ENCODE measurements at regions not wholly inside any gene's neighbourhood (a gene's known extent, or its start where the extent isn't known, plus 50 kb on each side); places are given as distances from the start of the nearest gene placed in this dataset.

DNA sequence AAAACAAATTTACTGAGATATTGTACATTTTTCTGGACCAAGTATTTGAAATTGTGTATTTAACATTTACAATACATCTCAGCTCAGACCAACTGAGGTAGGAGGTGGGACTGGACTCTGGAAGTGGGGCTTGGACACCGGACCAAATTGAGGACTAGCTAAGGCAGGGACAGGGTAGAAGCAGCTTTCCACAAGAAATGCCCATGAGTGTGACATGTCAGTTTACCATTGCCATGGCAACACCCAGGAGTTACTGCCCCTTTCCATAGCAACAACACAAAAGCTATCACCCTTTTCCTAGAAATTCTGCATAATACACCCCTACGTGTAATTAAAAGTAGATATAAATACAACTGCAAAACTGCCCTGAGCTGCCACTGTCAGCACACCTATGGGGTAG lies 191.5 kb upstream of the ASIC2 start:
- H3K36me3 ChIP-seq (ENCODE audit: control insufficient read depth in 2 of 3, insufficient read depth in 3 of 3, low read length in 3 of 3), result no peaks in the 10 kb centered on the region
- TF ChIP-seq, protein P1, sequence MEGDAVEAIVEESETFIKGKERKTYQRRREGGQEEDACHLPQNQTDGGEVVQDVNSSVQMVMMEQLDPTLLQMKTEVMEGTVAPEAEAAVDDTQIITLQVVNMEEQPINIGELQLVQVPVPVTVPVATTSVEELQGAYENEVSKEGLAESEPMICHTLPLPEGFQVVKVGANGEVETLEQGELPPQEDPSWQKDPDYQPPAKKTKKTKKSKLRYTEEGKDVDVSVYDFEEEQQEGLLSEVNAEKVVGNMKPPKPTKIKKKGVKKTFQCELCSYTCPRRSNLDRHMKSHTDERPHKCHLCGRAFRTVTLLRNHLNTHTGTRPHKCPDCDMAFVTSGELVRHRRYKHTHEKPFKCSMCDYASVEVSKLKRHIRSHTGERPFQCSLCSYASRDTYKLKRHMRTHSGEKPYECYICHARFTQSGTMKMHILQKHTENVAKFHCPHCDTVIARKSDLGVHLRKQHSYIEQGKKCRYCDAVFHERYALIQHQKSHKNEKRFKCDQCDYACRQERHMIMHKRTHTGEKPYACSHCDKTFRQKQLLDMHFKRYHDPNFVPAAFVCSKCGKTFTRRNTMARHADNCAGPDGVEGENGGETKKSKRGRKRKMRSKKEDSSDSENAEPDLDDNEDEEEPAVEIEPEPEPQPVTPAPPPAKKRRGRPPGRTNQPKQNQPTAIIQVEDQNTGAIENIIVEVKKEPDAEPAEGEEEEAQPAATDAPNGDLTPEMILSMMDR (IDR thresholded peaks at IDR 0.05; ENCODE audit: borderline replicate concordance, extremely low read depth, insufficient read depth), result no peak
- FAIRE-seq, result no peak
- no peak overlapping the region for H3K4me3 ChIP-seq (ENCODE audit: low read length in 3 of 3)
- no peak for DNase-seq
- no peaks in the 10 kb centered on the region for H3K9me3 ChIP-seq (ENCODE audit: control insufficient read depth in 2 of 3, insufficient read depth in 1 of 3, low read length in 3 of 3)
- intact Hi-C loops (cut with DNase I), result no loop called here
- no peak overlapping the region for H3K27ac ChIP-seq (ENCODE audit: low read depth in 2 of 2, low read length in 2 of 2)
- no peak overlapping the region for H3K9ac ChIP-seq (ENCODE audit: low read length in 3 of 3)
- no peaks in the 10 kb centered on the region for H3K27me3 ChIP-seq (ENCODE audit: control insufficient read depth, insufficient read depth, low read length)
- peaks cover 0 to 2% (median 0%) of the 10 kb centered on the region in 3 donors for H3K4me1 ChIP-seq (ENCODE audit: control insufficient read depth in 2 of 3, insufficient read depth in 2 of 3, low read depth in 1 of 3, low read length in 3 of 3)

DNA sequence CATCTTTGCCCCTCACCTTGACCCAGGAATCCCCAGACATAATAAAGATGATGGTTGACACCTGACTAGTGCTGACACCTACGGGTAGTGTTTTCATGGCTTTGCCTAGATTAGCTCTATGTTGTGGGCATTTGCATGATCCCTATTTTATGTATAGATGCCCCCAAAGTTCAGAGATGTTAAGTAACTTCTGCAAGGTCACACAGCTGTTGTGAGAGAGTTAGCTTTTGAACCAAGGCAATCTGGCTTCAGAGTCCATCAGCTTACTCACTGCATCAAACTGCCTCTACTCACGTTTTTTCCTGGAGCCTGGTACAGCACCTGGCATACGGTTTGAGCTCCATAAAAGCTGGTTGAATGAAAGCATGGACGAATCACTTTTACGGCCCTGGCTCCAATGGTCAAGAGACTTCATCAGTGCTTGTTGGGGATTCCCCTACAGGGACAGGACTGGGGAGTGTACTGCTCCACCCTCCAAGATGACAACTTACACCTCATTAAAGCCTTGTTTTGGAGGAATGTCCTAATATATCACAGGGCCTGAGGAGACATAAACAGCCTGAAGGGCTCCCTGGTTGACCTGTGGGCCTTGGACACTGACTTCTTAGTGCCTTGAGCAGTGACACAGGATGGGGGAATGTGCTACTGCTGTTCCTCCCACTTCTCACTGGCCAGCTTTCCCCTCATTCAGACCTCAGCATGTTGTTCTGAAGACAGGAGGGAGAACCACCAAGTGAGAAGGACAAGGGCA lies 193.2 kb upstream of the ASIC2 start:
- Histone ChIP-seq H3K9ac (ENCODE audit: low read length in 3 of 3) (no peak overlapping the region), H3K4me1 (ENCODE audit: control insufficient read depth in 2 of 3, insufficient read depth in 2 of 3, low read depth in 1 of 3, low read length in 3 of 3) (peaks cover 0 to 2% (median 0%) of the 10 kb centered on the region in 3 donors), H3K36me3 (ENCODE audit: control insufficient read depth in 2 of 3, insufficient read depth in 3 of 3, low read length in 3 of 3) (no peaks in the 10 kb centered on the region), H3K27me3 (ENCODE audit: control insufficient read depth, insufficient read depth, low read length) (no peaks in the 10 kb centered on the region), H3K9me3 (ENCODE audit: control insufficient read depth in 2 of 3, insufficient read depth in 1 of 3, low read length in 3 of 3) (no peaks in the 10 kb centered on the region), H3K27ac (ENCODE audit: low read depth in 2 of 2, low read length in 2 of 2) (no peak overlapping the region), H3K4me3 (ENCODE audit: low read length in 3 of 3) (no peak overlapping the region)
- no peak for DNase-seq
- intact Hi-C loops (cut with DNase I), result no loop called here
- TF ChIP-seq, protein P1 (IDR thresholded peaks at IDR 0.05; ENCODE audit: borderline replicate concordance, extremely low read depth, insufficient read depth), result no peak
- FAIRE-seq, result no peak

DNA sequence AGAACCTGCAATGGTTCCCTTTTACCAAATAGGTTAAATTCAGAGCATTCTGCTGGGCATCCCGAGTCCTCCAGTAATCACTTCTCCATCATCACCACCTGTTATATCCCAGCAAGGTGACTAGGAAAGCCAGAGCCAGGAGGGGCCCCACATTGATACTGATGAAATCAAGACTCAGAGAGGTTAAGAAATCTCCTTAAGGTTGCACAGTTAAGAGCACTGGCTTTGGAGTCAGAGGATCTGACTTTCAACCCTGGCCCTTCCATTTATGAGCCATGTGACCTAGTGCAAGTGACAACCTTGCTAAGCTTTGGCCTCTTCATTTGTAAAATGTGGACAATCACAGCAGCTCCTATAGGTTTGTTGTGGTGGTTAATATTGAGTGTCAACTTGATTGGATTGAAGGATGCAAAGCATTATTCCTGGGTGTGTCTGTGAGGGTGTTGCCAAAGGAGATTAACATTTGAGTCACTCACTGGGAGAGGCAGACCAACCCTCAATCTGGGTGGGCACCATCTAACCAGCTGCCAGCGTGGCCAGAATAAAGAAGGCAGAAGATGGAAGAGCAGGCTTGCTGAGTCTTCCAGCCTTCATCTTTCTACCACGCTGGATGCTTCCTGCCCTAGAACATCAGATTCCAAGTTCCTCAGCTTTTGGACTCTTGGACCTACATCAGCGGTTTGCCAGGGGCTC lies 194.2 kb upstream of the ASIC2 start:
- no peaks in the 10 kb centered on the region for H3K27me3 ChIP-seq (ENCODE audit: control insufficient read depth, insufficient read depth, low read length)
- H3K4me3 ChIP-seq (ENCODE audit: low read length in 3 of 3), result no peak overlapping the region
- peaks cover 0 to 2% (median 0%) of the 10 kb centered on the region in 3 donors for H3K4me1 ChIP-seq (ENCODE audit: control insufficient read depth in 2 of 3, insufficient read depth in 2 of 3, low read depth in 1 of 3, low read length in 3 of 3)
- no peak overlapping the region for H3K27ac ChIP-seq (ENCODE audit: low read depth in 2 of 2, low read length in 2 of 2)
- intact Hi-C loops (cut with DNase I), result no loop called here
- H3K9me3 ChIP-seq (ENCODE audit: control insufficient read depth in 2 of 3, insufficient read depth in 1 of 3, low read length in 3 of 3), result no peaks in the 10 kb centered on the region
- TF ChIP-seq, protein P1 (IDR thresholded peaks at IDR 0.05; ENCODE audit: borderline replicate concordance, extremely low read depth, insufficient read depth), result no peak
- DNase-seq, result no peak
- no peak overlapping the region for H3K9ac ChIP-seq (ENCODE audit: low read length in 3 of 3)
- no peak for FAIRE-seq
- H3K36me3 ChIP-seq (ENCODE audit: control insufficient read depth in 2 of 3, insufficient read depth in 3 of 3, low read length in 3 of 3), result no peaks in the 10 kb centered on the region

Data from kidney (tissue), 13 donors.